ENCODE measurements at regions not wholly inside any gene's neighbourhood (a gene's known extent, or its start where the extent isn't known, plus 50 kb on each side); places are given as distances from the start of the nearest gene placed in this dataset.

- H3K27ac ChIP-seq, result no peak overlapping the region
- ATAC-seq (no peak), DNase-seq (no peak)
- no peak overlapping the region for H3K4me3 ChIP-seq
- H3K27me3 ChIP-seq, result no peaks in the 10 kb centered on the region
- no peaks in the 10 kb centered on the region for H3K4me1 ChIP-seq
- H3K9me3 ChIP-seq, result no peaks in the 10 kb centered on the region
- intact Hi-C loops (cut with DNase I), result no loop called here
- TF ChIP-seq POLR2A (IDR thresholded peaks at IDR 0.05) (no peak), CTCF (IDR thresholded peaks at IDR 0.05) (no peak)
- no peaks in the 10 kb centered on the region for H3K36me3 ChIP-seq
Observed at GRCh38 chr2:51650769-51651168, 618.8 kb upstream of the NRXN1 start.

- Histone ChIP-seq H3K27ac (no peak overlapping the region), H3K36me3 (no peaks in the 10 kb centered on the region), H3K4me1 (no peaks in the 10 kb centered on the region), H3K9me3 (no peaks in the 10 kb centered on the region), H3K4me3 (no peak overlapping the region), H3K27me3 (no peaks in the 10 kb centered on the region)
- no peak for ATAC-seq
- TF ChIP-seq CTCF (IDR thresholded peaks at IDR 0.05) (no peak), POLR2A (IDR thresholded peaks at IDR 0.05) (no peak)
- WGBS (ENCODE audit: insufficient coverage, low coverage, low lambda C conversion rate, missing lambda C conversion rate), result 69% methylated on average over 1 of the region's 1 CpG
- no peak for DNase-seq
- intact Hi-C loops (cut with DNase I), result no loop called here
Observed at GRCh38 chr2:51649366-51649765, 617.4 kb upstream of the NRXN1 start.

- intact Hi-C loops (cut with DNase I), result no loop called here
- no peak overlapping the region for H3K27ac ChIP-seq
- TF ChIP-seq POLR2A (IDR thresholded peaks at IDR 0.05), result no peak
- TF ChIP-seq CTCF (IDR thresholded peaks at IDR 0.05), result no peak
- no peaks in the 10 kb centered on the region for H3K9me3 ChIP-seq
- H3K4me3 ChIP-seq, result no peak overlapping the region
- DNase-seq (no peak), ATAC-seq (no peak)
- no peaks in the 10 kb centered on the region for H3K4me1 ChIP-seq
- H3K36me3 ChIP-seq, result no peaks in the 10 kb centered on the region
- 59% methylated on average over 4 of the region's 4 CpGs for WGBS (ENCODE audit: insufficient coverage, low coverage, low lambda C conversion rate, missing lambda C conversion rate)
- no peaks in the 10 kb centered on the region for H3K27me3 ChIP-seq
Observed at GRCh38 chr2:51638811-51639210, 606.9 kb upstream of the NRXN1 start.

GRCh38 chr2:51633073-51633472, 601.1 kb upstream of the NRXN1 start:
- Histone ChIP-seq H3K9me3 (no peaks in the 10 kb centered on the region), H3K36me3 (no peaks in the 10 kb centered on the region), H3K4me3 (no peak overlapping the region), H3K27me3 (no peaks in the 10 kb centered on the region), H3K4me1 (no peaks in the 10 kb centered on the region), H3K27ac (no peak overlapping the region)
- DNase-seq (no peak), ATAC-seq (no peak)
- TF ChIP-seq POLR2A (IDR thresholded peaks at IDR 0.05) (no peak), CTCF (IDR thresholded peaks at IDR 0.05) (no peak)
- intact Hi-C loops (cut with DNase I), result no loop called here

- intact Hi-C loops (cut with DNase I), result no loop called here
- DNase-seq (no peak), ATAC-seq (no peak)
- no peak overlapping the region for H3K4me3 ChIP-seq
- no peaks in the 10 kb centered on the region for H3K9me3 ChIP-seq
- H3K27ac ChIP-seq, result no peak overlapping the region
- no peaks in the 10 kb centered on the region for H3K27me3 ChIP-seq
- TF ChIP-seq POLR2A (IDR thresholded peaks at IDR 0.05) (no peak), CTCF (IDR thresholded peaks at IDR 0.05) (no peak)
- H3K36me3 ChIP-seq, result no peaks in the 10 kb centered on the region
- no peaks in the 10 kb centered on the region for H3K4me1 ChIP-seq
- 71% methylated on average over 3 of the region's 3 CpGs for WGBS (ENCODE audit: insufficient coverage, low coverage, low lambda C conversion rate, missing lambda C conversion rate)
Observed at GRCh38 chr2:51629406-51629805, 597.5 kb upstream of the NRXN1 start.

Measured in right lobe of liver (tissue), 6 donors.